ENCODE measurements at regions not wholly inside any gene's neighbourhood (a gene's known extent, or its start where the extent isn't known, plus 50 kb on each side); places are given as distances from the start of the nearest gene placed in this dataset.
"Not testable (repeated sequence)": the region's sequence is repeated elsewhere in the genome, so short reads cannot be mapped to it uniquely, and the experiment has no call there.

GRCh38 chr6:48664826-48665225 is 553.8 kb upstream of the PTCHD4 start:
- Histone ChIP-seq H3K4me3 (replicated peaks; ENCODE audit: insufficient read depth, low read length) (no peak overlapping the region), H3K27me3 (ENCODE audit: insufficient read depth, poor library complexity, severe bottlenecking) (no peaks in the 10 kb centered on the region), H3K27ac (replicated peaks) (no peak overlapping the region)
- no peak for DNase-seq (ENCODE audit: low read depth in 1 of 2, low spot score in 1 of 2)
- TF ChIP-seq SPI1 (IDR thresholded peaks at IDR 0.05; ENCODE audit: borderline replicate concordance, low read depth) (no peak), GABPA (IDR thresholded peaks at IDR 0.05; ENCODE audit: low read depth) (no peak), REST (IDR thresholded peaks at IDR 0.05; ENCODE audit: insufficient replicate concordance, low read depth) (no peak), POLR2AphosphoS5 (IDR thresholded peaks at IDR 0.05; ENCODE audit: low read depth) (no peak)
- TF ChIP-seq, protein P1, sequence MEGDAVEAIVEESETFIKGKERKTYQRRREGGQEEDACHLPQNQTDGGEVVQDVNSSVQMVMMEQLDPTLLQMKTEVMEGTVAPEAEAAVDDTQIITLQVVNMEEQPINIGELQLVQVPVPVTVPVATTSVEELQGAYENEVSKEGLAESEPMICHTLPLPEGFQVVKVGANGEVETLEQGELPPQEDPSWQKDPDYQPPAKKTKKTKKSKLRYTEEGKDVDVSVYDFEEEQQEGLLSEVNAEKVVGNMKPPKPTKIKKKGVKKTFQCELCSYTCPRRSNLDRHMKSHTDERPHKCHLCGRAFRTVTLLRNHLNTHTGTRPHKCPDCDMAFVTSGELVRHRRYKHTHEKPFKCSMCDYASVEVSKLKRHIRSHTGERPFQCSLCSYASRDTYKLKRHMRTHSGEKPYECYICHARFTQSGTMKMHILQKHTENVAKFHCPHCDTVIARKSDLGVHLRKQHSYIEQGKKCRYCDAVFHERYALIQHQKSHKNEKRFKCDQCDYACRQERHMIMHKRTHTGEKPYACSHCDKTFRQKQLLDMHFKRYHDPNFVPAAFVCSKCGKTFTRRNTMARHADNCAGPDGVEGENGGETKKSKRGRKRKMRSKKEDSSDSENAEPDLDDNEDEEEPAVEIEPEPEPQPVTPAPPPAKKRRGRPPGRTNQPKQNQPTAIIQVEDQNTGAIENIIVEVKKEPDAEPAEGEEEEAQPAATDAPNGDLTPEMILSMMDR (IDR thresholded peaks at IDR 0.05; ENCODE audit: insufficient read depth, low read length), result no peak

DNA sequence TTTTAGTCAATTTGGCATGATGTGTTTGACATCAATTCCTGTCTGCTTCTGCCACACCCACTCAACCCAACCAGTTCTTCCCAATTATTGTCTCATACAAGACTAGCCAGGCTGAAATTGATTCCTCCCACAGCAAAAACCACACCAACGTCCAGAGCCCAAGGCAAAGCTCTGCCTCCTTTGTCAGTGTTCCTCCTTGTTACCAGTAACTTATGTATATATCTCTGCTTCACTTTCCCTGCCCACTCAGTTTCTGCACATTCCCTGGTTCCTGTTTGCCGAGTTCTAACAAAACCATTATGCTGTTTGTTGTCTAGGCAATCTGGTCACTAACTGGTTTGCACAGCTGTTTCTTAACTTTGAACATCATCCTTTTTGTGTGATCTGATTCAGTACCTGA is 547.9 kb upstream of the PTCHD4 start:
- Histone ChIP-seq H3K27ac (replicated peaks) (no peak overlapping the region), H3K27me3 (ENCODE audit: insufficient read depth, poor library complexity, severe bottlenecking) (no peaks in the 10 kb centered on the region), H3K4me3 (replicated peaks; ENCODE audit: insufficient read depth, low read length) (no peak overlapping the region)
- TF ChIP-seq SPI1 (IDR thresholded peaks at IDR 0.05; ENCODE audit: borderline replicate concordance, low read depth) (no peak), POLR2AphosphoS5 (IDR thresholded peaks at IDR 0.05; ENCODE audit: low read depth) (no peak), REST (IDR thresholded peaks at IDR 0.05; ENCODE audit: insufficient replicate concordance, low read depth) (no peak), GABPA (IDR thresholded peaks at IDR 0.05; ENCODE audit: low read depth) (no peak)
- TF ChIP-seq, protein P1 (IDR thresholded peaks at IDR 0.05; ENCODE audit: insufficient read depth, low read length), result no peak
- DNase-seq (ENCODE audit: low read depth in 1 of 2, low spot score in 1 of 2), result no peak

DNA sequence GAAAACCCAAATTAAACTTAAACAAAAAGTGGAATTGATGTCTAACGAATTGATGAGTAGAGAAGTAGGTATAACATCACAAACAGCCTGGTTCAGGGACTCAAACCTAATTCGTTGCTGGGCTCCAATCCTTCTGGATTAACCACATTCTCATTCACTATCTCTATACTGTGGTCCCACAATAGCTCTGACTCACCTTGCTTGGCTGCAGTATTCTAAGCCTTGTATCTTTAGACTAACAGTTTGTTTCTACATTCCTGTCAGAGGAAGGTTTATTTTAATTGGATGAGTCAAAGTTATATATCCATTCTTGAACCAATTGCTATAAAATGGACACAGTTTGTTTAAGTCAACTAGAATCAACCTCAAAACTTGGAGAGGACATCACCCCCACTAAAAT is 530.5 kb upstream of the PTCHD4 start:
- no peak overlapping the region for H3K27ac ChIP-seq (replicated peaks)
- TF ChIP-seq REST (IDR thresholded peaks at IDR 0.05; ENCODE audit: insufficient replicate concordance, low read depth) (no peak), GABPA (IDR thresholded peaks at IDR 0.05; ENCODE audit: low read depth) (no peak), SPI1 (IDR thresholded peaks at IDR 0.05; ENCODE audit: borderline replicate concordance, low read depth) (no peak), POLR2AphosphoS5 (IDR thresholded peaks at IDR 0.05; ENCODE audit: low read depth) (no peak)
- TF ChIP-seq, protein P1 (IDR thresholded peaks at IDR 0.05; ENCODE audit: insufficient read depth, low read length), result no peak
- no peak for DNase-seq (ENCODE audit: low read depth in 1 of 2, low spot score in 1 of 2)
- H3K4me3 ChIP-seq (replicated peaks; ENCODE audit: insufficient read depth, low read length), result no peak overlapping the region
- no peaks in the 10 kb centered on the region for H3K27me3 ChIP-seq (ENCODE audit: insufficient read depth, poor library complexity, severe bottlenecking)

GRCh38 chr6:48638796-48639195 is 527.8 kb upstream of the PTCHD4 start:
- H3K27ac ChIP-seq (replicated peaks); DNase-seq (ENCODE audit: low read depth in 1 of 2, low spot score in 1 of 2); H3K4me3 ChIP-seq (replicated peaks; ENCODE audit: insufficient read depth, low read length); H3K27me3 ChIP-seq (ENCODE audit: insufficient read depth, poor library complexity, severe bottlenecking): not testable (repeated sequence)
